ENCODE measurements at regions not wholly inside any gene's neighbourhood (a gene's known extent, or its start where the extent isn't known, plus 50 kb on each side); places are given as distances from the start of the nearest gene placed in this dataset.

DNA sequence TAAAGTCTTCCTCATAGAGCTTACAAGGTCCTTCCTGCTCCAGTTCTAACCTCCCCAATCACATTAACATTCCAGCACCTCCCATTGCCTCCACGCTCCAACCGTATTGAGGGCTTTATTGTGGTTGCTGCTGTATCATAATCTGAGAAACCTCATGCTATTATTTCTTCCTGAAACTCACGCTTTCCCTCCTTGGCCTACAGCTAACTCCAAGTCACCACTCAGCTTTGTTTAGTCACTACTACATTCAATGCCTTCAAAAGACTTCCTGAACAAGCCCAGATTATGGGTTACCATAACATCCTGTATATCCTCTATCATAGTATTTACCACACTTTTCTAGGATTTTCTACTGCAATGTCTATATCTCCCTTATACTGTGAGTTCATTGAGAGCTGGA lies 230.4 kb downstream of the IKZF2 start (continued):
- TF ChIP-seq, protein P1, sequence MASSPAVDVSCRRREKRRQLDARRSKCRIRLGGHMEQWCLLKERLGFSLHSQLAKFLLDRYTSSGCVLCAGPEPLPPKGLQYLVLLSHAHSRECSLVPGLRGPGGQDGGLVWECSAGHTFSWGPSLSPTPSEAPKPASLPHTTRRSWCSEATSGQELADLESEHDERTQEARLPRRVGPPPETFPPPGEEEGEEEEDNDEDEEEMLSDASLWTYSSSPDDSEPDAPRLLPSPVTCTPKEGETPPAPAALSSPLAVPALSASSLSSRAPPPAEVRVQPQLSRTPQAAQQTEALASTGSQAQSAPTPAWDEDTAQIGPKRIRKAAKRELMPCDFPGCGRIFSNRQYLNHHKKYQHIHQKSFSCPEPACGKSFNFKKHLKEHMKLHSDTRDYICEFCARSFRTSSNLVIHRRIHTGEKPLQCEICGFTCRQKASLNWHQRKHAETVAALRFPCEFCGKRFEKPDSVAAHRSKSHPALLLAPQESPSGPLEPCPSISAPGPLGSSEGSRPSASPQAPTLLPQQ (tag by site-specific recombination; IDR thresholded peaks at IDR 0.05) = no peak
- TF ChIP-seq, protein P2, sequence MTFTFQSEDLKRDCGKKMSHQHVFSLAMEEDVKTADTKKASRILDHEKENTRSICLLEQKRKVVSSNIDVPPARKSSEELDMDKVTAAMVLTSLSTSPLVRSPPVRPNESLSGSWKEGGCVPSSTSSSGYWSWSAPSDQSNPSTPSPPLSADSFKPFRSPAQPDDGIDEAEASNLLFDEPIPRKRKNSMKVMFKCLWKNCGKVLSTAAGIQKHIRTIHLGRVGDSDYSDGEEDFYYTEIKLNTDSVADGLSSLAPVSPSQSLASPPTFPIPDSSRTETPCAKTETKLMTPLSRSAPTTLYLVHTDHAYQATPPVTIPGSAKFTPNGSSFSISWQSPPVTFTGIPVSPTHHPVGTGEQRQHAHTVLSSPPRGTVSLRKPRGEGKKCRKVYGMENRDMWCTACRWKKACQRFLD (tag by site-specific recombination; IDR thresholded peaks at IDR 0.05) = no peak
- TF ChIP-seq ZNF48 (tag by site-specific recombination; IDR thresholded peaks at IDR 0.05) (no peak), ZNF133 (tag by site-specific recombination; IDR thresholded peaks at IDR 0.05) (no peak), ZNF211 (tag by site-specific recombination; IDR thresholded peaks at IDR 0.05; ENCODE audit: low read depth) (no peak), GLI2 (tag by site-specific recombination; IDR thresholded peaks at IDR 0.05; ENCODE audit: borderline replicate concordance, low read depth) (no peak), ZNF239 (tag by site-specific recombination; IDR thresholded peaks at IDR 0.05) (no peak), ZNF837 (tag by site-specific recombination; IDR thresholded peaks at IDR 0.05) (no peak), ZNF18 (tag by site-specific recombination; IDR thresholded peaks at IDR 0.05) (no peak), ZSCAN23 (tag by site-specific recombination; IDR thresholded peaks at IDR 0.05) (no peak)
- TF ChIP-seq, protein P3, sequence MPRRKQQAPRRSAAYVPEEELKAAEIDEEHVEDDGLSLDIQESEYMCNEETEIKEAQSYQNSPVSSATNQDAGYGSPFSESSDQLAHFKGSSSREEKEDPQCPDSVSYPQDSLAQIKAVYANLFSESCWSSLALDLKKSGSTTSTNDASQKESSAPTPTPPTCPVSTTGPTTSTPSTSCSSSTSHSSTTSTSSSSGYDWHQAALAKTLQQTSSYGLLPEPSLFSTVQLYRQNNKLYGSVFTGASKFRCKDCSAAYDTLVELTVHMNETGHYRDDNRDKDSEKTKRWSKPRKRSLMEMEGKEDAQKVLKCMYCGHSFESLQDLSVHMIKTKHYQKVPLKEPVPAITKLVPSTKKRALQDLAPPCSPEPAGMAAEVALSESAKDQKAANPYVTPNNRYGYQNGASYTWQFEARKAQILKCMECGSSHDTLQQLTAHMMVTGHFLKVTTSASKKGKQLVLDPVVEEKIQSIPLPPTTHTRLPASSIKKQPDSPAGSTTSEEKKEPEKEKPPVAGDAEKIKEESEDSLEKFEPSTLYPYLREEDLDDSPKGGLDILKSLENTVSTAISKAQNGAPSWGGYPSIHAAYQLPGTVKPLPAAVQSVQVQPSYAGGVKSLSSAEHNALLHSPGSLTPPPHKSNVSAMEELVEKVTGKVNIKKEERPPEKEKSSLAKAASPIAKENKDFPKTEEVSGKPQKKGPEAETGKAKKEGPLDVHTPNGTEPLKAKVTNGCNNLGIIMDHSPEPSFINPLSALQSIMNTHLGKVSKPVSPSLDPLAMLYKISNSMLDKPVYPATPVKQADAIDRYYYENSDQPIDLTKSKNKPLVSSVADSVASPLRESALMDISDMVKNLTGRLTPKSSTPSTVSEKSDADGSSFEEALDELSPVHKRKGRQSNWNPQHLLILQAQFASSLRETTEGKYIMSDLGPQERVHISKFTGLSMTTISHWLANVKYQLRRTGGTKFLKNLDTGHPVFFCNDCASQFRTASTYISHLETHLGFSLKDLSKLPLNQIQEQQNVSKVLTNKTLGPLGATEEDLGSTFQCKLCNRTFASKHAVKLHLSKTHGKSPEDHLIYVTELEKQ (tag by site-specific recombination; IDR thresholded peaks at IDR 0.05; ENCODE audit: borderline replicate concordance) = no peak

DNA sequence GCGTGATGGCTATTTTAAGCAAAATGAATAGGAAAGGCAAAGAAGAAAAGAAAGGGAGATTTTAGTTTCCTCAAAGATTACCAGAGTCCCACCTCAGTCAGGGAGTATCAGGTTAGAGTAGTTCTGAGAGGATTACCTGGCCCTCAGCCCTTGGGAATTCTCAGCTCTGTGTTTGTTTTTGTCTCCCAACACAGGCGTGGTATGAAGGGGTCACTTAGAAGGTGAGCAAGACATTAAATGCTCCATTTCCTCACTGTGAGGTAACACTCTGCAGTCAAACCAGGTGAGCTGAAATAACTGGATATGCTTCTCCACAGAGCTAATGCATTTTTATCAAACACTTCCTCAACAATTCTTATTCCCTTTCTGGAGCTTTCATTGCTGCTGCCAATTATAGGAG lies 232.2 kb downstream of the IKZF2 start:
- H3K27ac ChIP-seq (ENCODE audit: extremely low read depth, low read depth, low read length) = no peak overlapping the region
- no peaks in the 10 kb centered on the region for H3K9me3 ChIP-seq (ENCODE audit: control insufficient read depth, insufficient read depth, low read depth, low read length)
- CTCF ChIA-PET = interaction anchor here (1.3 kb wide), 1 partner anchor 27 kb away, joined by 4 read pairs; no protein-coding TSS in a partner anchor
- POLR2A ChIA-PET = no interaction called here
- H3K36me3 ChIP-seq (ENCODE audit: control insufficient read depth in 2 of 2, insufficient read depth in 1 of 2, low read length in 2 of 2) = no peaks in the 10 kb centered on the region
- H3K4me3 ChIP-seq (ENCODE audit: low read depth, low read length) = no peak overlapping the region
- H3K4me1 ChIP-seq (ENCODE audit: control insufficient read depth, insufficient read depth, low read length) = no peaks in the 10 kb centered on the region
- no peak for TF ChIP-seq ZNF585B (tag by site-specific recombination; IDR thresholded peaks at IDR 0.05)
- TF ChIP-seq HOXC10 (CRISPR knock-in tag; IDR thresholded peaks at IDR 0.05) = no peak
- no peak for TF ChIP-seq ZNF324 (tag by site-specific recombination; IDR thresholded peaks at IDR 0.05)
- no peak for TF ChIP-seq ZNF514 (tag by site-specific recombination; IDR thresholded peaks at IDR 0.05)
- TF ChIP-seq ZNF266 (tag by site-specific recombination; IDR thresholded peaks at IDR 0.05; ENCODE audit: low read depth) = no peak
- TF ChIP-seq ZFHX2 (tag by site-specific recombination; conservative IDR thresholded peaks at IDR 0.05) = no peak
- no peak for TF ChIP-seq ZNF544 (tag by site-specific recombination; IDR thresholded peaks at IDR 0.05)
- TF ChIP-seq ZNF449 (tag by site-specific recombination; IDR thresholded peaks at IDR 0.05) = no peak
- no peak for TF ChIP-seq ZNF433 (tag by site-specific recombination; IDR thresholded peaks at IDR 0.05; ENCODE audit: low read depth)
- TF ChIP-seq HOXD13 (CRISPR knock-in tag; IDR thresholded peaks at IDR 0.05; ENCODE audit: borderline replicate concordance) = no peak
- TF ChIP-seq ZBTB44 (tag by site-specific recombination; IDR thresholded peaks at IDR 0.05) = no peak
- no peak for TF ChIP-seq ZNF155 (tag by site-specific recombination; IDR thresholded peaks at IDR 0.05)
- no peak for TF ChIP-seq ZBTB49 (tag by site-specific recombination; IDR thresholded peaks at IDR 0.05; ENCODE audit: low read depth)
- no peak for TF ChIP-seq ZNF140 (tag by site-specific recombination; IDR thresholded peaks at IDR 0.05)

Measured in HEK293 (cell line).